Mesodermal cell (in vitro differentiated cells): ENCODE measurements at regions not wholly inside any gene's neighbourhood (a gene's known extent, or its start where the extent isn't known, plus 50 kb on each side); places are given as distances from the start of the nearest gene placed in this dataset.

ENCODE experiments used
- H3K27ac ChIP-seq: 2 replicates; pipeline ENCODE4 v1.7.0; 2013; ENCODE audit warnings: mild to moderate bottlenecking, low read depth, low read length, moderate library complexity; ENCODE audit not compliant: severe bottlenecking
- H3K36me3 ChIP-seq: 2 replicates; pipeline ENCODE4 v1.7.1; 2013; ENCODE audit warnings: mild to moderate bottlenecking, low read length, moderate library complexity; ENCODE audit not compliant: control insufficient read depth, insufficient read depth
- H3K4me1 ChIP-seq: one replicate; pipeline ENCODE4 v1.7.1; 2013; ENCODE audit warnings: mild to moderate bottlenecking, low read length; ENCODE audit not compliant: insufficient read depth, control insufficient read depth, poor library complexity, severe bottlenecking
- H3K4me3 ChIP-seq: 2 replicates; pipeline ENCODE4 v1.7.0; 2013; ENCODE audit warnings: low read length, control low read depth, mild to moderate bottlenecking; ENCODE audit not compliant: insufficient read depth, poor library complexity, severe bottlenecking; ENCODE audit errors: extremely low read depth
- H3K9me3 ChIP-seq: 2 replicates; pipeline ENCODE4 v1.7.1; 2013; ENCODE audit warnings: mild to moderate bottlenecking, low read length, moderate library complexity; ENCODE audit not compliant: control insufficient read depth
- WGBS, 2 experiments: methylation state at CpG; one replicate each; pipeline ENCODE4 v1.1.5; 2013; ENCODE audit warnings: missing lambda C conversion rate in 2 of 2; ENCODE audit not compliant: insufficient coverage in 2 of 2; 5-methylcytosine and 5-hydroxymethylcytosine counted together

GRCh38 chr12:77746096-77746495 lies 84.6 kb upstream of the NAV3 start:
- Histone ChIP-seq H3K4me1 (no peaks in the 10 kb centered on the region), H3K36me3 (no peaks in the 10 kb centered on the region), H3K9me3 (no peaks in the 10 kb centered on the region), H3K27ac (no peak overlapping the region), H3K4me3 (no peak overlapping the region)
- no CpG with 5 or more reads among the region's 3 CpGs for WGBS, 2 experiments

GRCh38 chr12:77745624-77746023 lies 85.1 kb upstream of the NAV3 start:
- Histone ChIP-seq H3K4me3 (no peak overlapping the region), H3K9me3 (no peaks in the 10 kb centered on the region), H3K36me3 (no peaks in the 10 kb centered on the region), H3K27ac (no peak overlapping the region), H3K4me1 (no peaks in the 10 kb centered on the region)
- 70 to 89% methylated on average over 1 of the region's 1 CpG for WGBS, 2 experiments

GRCh38 chr12:77742631-77743030 lies 88.1 kb upstream of the NAV3 start:
- no peak overlapping the region for H3K4me3 ChIP-seq
- no peaks in the 10 kb centered on the region for H3K4me1 ChIP-seq
- H3K36me3 ChIP-seq = no peaks in the 10 kb centered on the region
- no CpG with 5 or more reads among the region's 1 CpG for WGBS, 2 experiments
- H3K9me3 ChIP-seq = no peaks in the 10 kb centered on the region
- no peak overlapping the region for H3K27ac ChIP-seq

- Histone ChIP-seq H3K27ac (no peak overlapping the region), H3K4me1 (no peaks in the 10 kb centered on the region), H3K4me3 (no peak overlapping the region), H3K9me3 (no peaks in the 10 kb centered on the region), H3K36me3 (no peaks in the 10 kb centered on the region)
- WGBS, 2 experiments = no CpG with 5 or more reads among the region's 1 CpG
Observed at GRCh38 chr12:77741974-77742517, 88.6 kb upstream of the NAV3 start.

- Histone ChIP-seq H3K9me3 (peaks cover 6% of the 10 kb centered on the region), H3K4me3 (no peak overlapping the region), H3K27ac (no peak overlapping the region), H3K4me1 (no peaks in the 10 kb centered on the region), H3K36me3 (no peaks in the 10 kb centered on the region)
- whole genome bisulfite sequencing, 2 experiments = 92% methylated on average over 2 of the region's 6 CpGs; no CpG with 5 or more reads in 1 of the 2 experiments
Observed at GRCh38 chr12:77736219-77736965, 94.3 kb upstream of the NAV3 start.

GRCh38 chr12:77734214-77734883 lies 96.3 kb upstream of the NAV3 start:
- Histone ChIP-seq H3K36me3 (no peaks in the 10 kb centered on the region), H3K4me3 (no peak overlapping the region), H3K4me1 (no peaks in the 10 kb centered on the region), H3K9me3 (peaks cover 6% of the 10 kb centered on the region), H3K27ac (no peak overlapping the region)
- WGBS, 2 experiments = 60% methylated on average over 1 of the region's 4 CpGs; no CpG with 5 or more reads in 1 of the 2 experiments

GRCh38 chr12:77728018-77728417 lies 102.7 kb upstream of the NAV3 start:
- Histone ChIP-seq H3K36me3 (no peaks in the 10 kb centered on the region), H3K4me3 (no peak overlapping the region), H3K27ac (no peak overlapping the region), H3K9me3 (no peaks in the 10 kb centered on the region), H3K4me1 (peaks cover 16% of the 10 kb centered on the region)
- WGBS, 2 experiments = 93 to 94% methylated on average over 2 of the region's 2 CpGs

GRCh38 chr12:77727442-77728001 lies 103.2 kb upstream of the NAV3 start:
- Histone ChIP-seq H3K27ac (no peak overlapping the region), H3K4me1 (peaks cover 17% of the 10 kb centered on the region), H3K4me3 (no peak overlapping the region), H3K9me3 (no peaks in the 10 kb centered on the region), H3K36me3 (no peaks in the 10 kb centered on the region)
- 92% methylated on average over 2 of the region's 4 CpGs; no CpG with 5 or more reads in 1 of the 2 experiments for WGBS, 2 experiments

GRCh38 chr12:77725611-77726010 lies 105.1 kb upstream of the NAV3 start:
- WGBS, 2 experiments = 80 to 87% methylated on average over 3 of the region's 3 CpGs
- H3K36me3 ChIP-seq = no peaks in the 10 kb centered on the region
- peak overlapping the region; percentile 50 for H3K27ac ChIP-seq
- peaks cover 17% of the 10 kb centered on the region for H3K4me1 ChIP-seq
- H3K9me3 ChIP-seq = no peaks in the 10 kb centered on the region
- H3K4me3 ChIP-seq = no peak overlapping the region

- H3K27ac ChIP-seq = no peak overlapping the region
- H3K36me3 ChIP-seq = no peaks in the 10 kb centered on the region
- no CpG with 5 or more reads among the region's 1 CpG for WGBS, 2 experiments
- H3K4me1 ChIP-seq = peaks cover 17% of the 10 kb centered on the region
- no peak overlapping the region for H3K4me3 ChIP-seq
- H3K9me3 ChIP-seq = no peaks in the 10 kb centered on the region
Observed at GRCh38 chr12:77724367-77724957, 106.2 kb upstream of the NAV3 start.
